ENCODE measurements at regions not wholly inside any gene's neighbourhood (a gene's known extent, or its start where the extent isn't known, plus 50 kb on each side); places are given as distances from the start of the nearest gene placed in this dataset.

GRCh38 chr2:236940916-236941520 is 144.7 kb upstream of the COPS8 start:
- DNase-seq, result no peak

GRCh38 chr2:236941551-236941950 is 144.1 kb upstream of the COPS8 start:
- no peak for DNase-seq

GRCh38 chr2:236942554-236942953 is 143.1 kb upstream of the COPS8 start:
- DNase-seq, result no peak

GRCh38 chr2:236943068-236943467 is 142.6 kb upstream of the COPS8 start:
- no peak for DNase-seq

GRCh38 chr2:236943841-236944513 is 141.7 kb upstream of the COPS8 start:
- no peak for DNase-seq

GRCh38 chr2:236944561-236944960 is 141.1 kb upstream of the COPS8 start:
- DNase-seq, result no peak

GRCh38 chr2:236945431-236946016 is 140.2 kb upstream of the COPS8 start:
- DNase-seq, result no peak

GRCh38 chr2:236946871-236947270 is 138.8 kb upstream of the COPS8 start:
- DNase-seq, result no peak

GRCh38 chr2:236947294-236947693 is 138.4 kb upstream of the COPS8 start:
- DNase-seq, result no peak

- no peak for DNase-seq
Measured at GRCh38 chr2:236947896-236948295, 137.8 kb upstream of the COPS8 start.

- no peak for DNase-seq
Measured at GRCh38 chr2:236949089-236949905, 136.4 kb upstream of the COPS8 start.

- no peak for DNase-seq
Measured at GRCh38 chr2:236951830-236952475, 133.7 kb upstream of the COPS8 start.

- DNase-seq, result no peak
Measured at GRCh38 chr2:236954641-236955040, 131.0 kb upstream of the COPS8 start.

GRCh38 chr2:236955521-236956030 is 130.1 kb upstream of the COPS8 start:
- no peak for DNase-seq

- no peak for DNase-seq
Measured at GRCh38 chr2:236956031-236956618, 129.6 kb upstream of the COPS8 start.

- no peak for DNase-seq
Measured at GRCh38 chr2:236956641-236957040, 129.0 kb upstream of the COPS8 start.

- no peak for DNase-seq
Measured at GRCh38 chr2:236959036-236959435, 126.7 kb upstream of the COPS8 start.

GRCh38 chr2:236959876-236960275 is 125.8 kb upstream of the COPS8 start:
- no peak for DNase-seq

- no peak for DNase-seq
Measured at GRCh38 chr2:236960531-236960930, 125.2 kb upstream of the COPS8 start.

GRCh38 chr2:236962816-236963215 is 122.9 kb upstream of the COPS8 start:
- no peak for DNase-seq

GRCh38 chr2:236963631-236964182 is 122.0 kb upstream of the COPS8 start:
- no peak for DNase-seq

- DNase-seq, result no peak
Measured at GRCh38 chr2:236964291-236964690, 121.4 kb upstream of the COPS8 start.

Measured in stimulated activated naive CD4-positive, alpha-beta T cell (primary cell).